ENCODE measurements at regions not wholly inside any gene's neighbourhood (a gene's known extent, or its start where the extent isn't known, plus 50 kb on each side); places are given as distances from the start of the nearest gene placed in this dataset.
"Not testable (repeated sequence)": the region's sequence is repeated elsewhere in the genome, so short reads cannot be mapped to it uniquely, and the experiment has no call there.

- TF ChIP-seq POLR2AphosphoS5 (IDR thresholded peaks at IDR 0.05) = no peak
- no peak for TF ChIP-seq CTCF (IDR thresholded peaks at IDR 0.05)
- no peak for TF ChIP-seq POLR2A (IDR thresholded peaks at IDR 0.05)
- H3K27me3 ChIP-seq = no peaks in the 10 kb centered on the region
- intact Hi-C loops (cut with DNase I; ENCODE audit: low total_unique reads) = loop anchor here (10.0 kb wide), 1 partner anchor 877 kb away; no protein-coding TSS in a partner anchor
- no peak overlapping the region for H3K27ac ChIP-seq
- H3K4me1 ChIP-seq = no peaks in the 10 kb centered on the region
- H3K4me3 ChIP-seq = no peak overlapping the region
- DNase-seq (ENCODE audit: low spot score in 2 of 2) = no peak
- peaks cover 5% of the 10 kb centered on the region for H3K36me3 ChIP-seq
- H3K9me3 ChIP-seq = no peaks in the 10 kb centered on the region
These were observed 202.7 kb downstream of the POM121L12 start for GRCh38 chr7:53238021-53238605.

GRCh38 chr7:53239151-53239550 is 203.7 kb downstream of the POM121L12 start:
- not testable (repeated sequence) for H3K36me3 ChIP-seq; H3K4me1 ChIP-seq; H3K27ac ChIP-seq; DNase-seq (ENCODE audit: low spot score in 2 of 2); H3K27me3 ChIP-seq; H3K9me3 ChIP-seq; H3K4me3 ChIP-seq
- intact Hi-C loops (cut with DNase I; ENCODE audit: low total_unique reads) = loop anchor here (10.0 kb wide), 1 partner anchor 876 kb away; no protein-coding TSS in a partner anchor

- no peak for TF ChIP-seq CTCF (IDR thresholded peaks at IDR 0.05)
- TF ChIP-seq POLR2AphosphoS5 (IDR thresholded peaks at IDR 0.05) = no peak
- no peak for TF ChIP-seq POLR2A (IDR thresholded peaks at IDR 0.05)
- Histone ChIP-seq H3K9me3 (no peaks in the 10 kb centered on the region), H3K4me1 (no peaks in the 10 kb centered on the region), H3K27ac (no peak overlapping the region), H3K36me3 (no peaks in the 10 kb centered on the region), H3K4me3 (no peak overlapping the region), H3K27me3 (no peaks in the 10 kb centered on the region)
- no peak for DNase-seq (ENCODE audit: low spot score in 2 of 2)
- intact Hi-C loops (cut with DNase I; ENCODE audit: low total_unique reads) = no loop called here
These were observed 210.3 kb downstream of the POM121L12 start for GRCh38 chr7:53245721-53246120.

- Histone ChIP-seq H3K27me3 (no peaks in the 10 kb centered on the region), H3K4me1 (no peaks in the 10 kb centered on the region), H3K9me3 (no peaks in the 10 kb centered on the region), H3K27ac (no peak overlapping the region), H3K36me3 (no peaks in the 10 kb centered on the region), H3K4me3 (no peak overlapping the region)
- intact Hi-C loops (cut with DNase I; ENCODE audit: low total_unique reads) = no loop called here
- no peak for TF ChIP-seq CTCF (IDR thresholded peaks at IDR 0.05)
- TF ChIP-seq POLR2A (IDR thresholded peaks at IDR 0.05) = no peak
- no peak for TF ChIP-seq POLR2AphosphoS5 (IDR thresholded peaks at IDR 0.05)
- DNase-seq (ENCODE audit: low spot score in 2 of 2) = no peak
These were observed 211.5 kb downstream of the POM121L12 start for GRCh38 chr7:53246957-53247356.

- no peaks in the 10 kb centered on the region for H3K27me3 ChIP-seq
- no peak overlapping the region for H3K4me3 ChIP-seq
- intact Hi-C loops (cut with DNase I; ENCODE audit: low total_unique reads) = no loop called here
- no peak for DNase-seq (ENCODE audit: low spot score in 2 of 2)
- H3K9me3 ChIP-seq = peaks cover 0 to 13% of the 10 kb centered on the region in 2 donors
- H3K36me3 ChIP-seq = no peaks in the 10 kb centered on the region
- no peak overlapping the region for H3K27ac ChIP-seq
- TF ChIP-seq POLR2A (IDR thresholded peaks at IDR 0.05) (no peak), POLR2AphosphoS5 (IDR thresholded peaks at IDR 0.05) (no peak), CTCF (IDR thresholded peaks at IDR 0.05) (no peak)
- no peaks in the 10 kb centered on the region for H3K4me1 ChIP-seq
These were observed 217.1 kb downstream of the POM121L12 start for GRCh38 chr7:53252539-53252938.

GRCh38 chr7:53272081-53272480 is 236.6 kb downstream of the POM121L12 start:
- no peaks in the 10 kb centered on the region for H3K36me3 ChIP-seq
- no peaks in the 10 kb centered on the region for H3K4me1 ChIP-seq
- no peak overlapping the region for H3K4me3 ChIP-seq
- TF ChIP-seq POLR2A (IDR thresholded peaks at IDR 0.05) = no peak
- TF ChIP-seq CTCF (IDR thresholded peaks at IDR 0.05) = no peak
- no peak for TF ChIP-seq POLR2AphosphoS5 (IDR thresholded peaks at IDR 0.05)
- H3K27me3 ChIP-seq = no peaks in the 10 kb centered on the region
- no peaks in the 10 kb centered on the region for H3K9me3 ChIP-seq
- intact Hi-C loops (cut with DNase I; ENCODE audit: low total_unique reads) = no loop called here
- H3K27ac ChIP-seq = no peak overlapping the region
- DNase-seq (ENCODE audit: low spot score in 2 of 2) = no peak

Data from breast epithelium (tissue), 4 donors.